ENCODE measurements at regions not wholly inside any gene's neighbourhood (a gene's known extent, or its start where the extent isn't known, plus 50 kb on each side); places are given as distances from the start of the nearest gene placed in this dataset.

DNA sequence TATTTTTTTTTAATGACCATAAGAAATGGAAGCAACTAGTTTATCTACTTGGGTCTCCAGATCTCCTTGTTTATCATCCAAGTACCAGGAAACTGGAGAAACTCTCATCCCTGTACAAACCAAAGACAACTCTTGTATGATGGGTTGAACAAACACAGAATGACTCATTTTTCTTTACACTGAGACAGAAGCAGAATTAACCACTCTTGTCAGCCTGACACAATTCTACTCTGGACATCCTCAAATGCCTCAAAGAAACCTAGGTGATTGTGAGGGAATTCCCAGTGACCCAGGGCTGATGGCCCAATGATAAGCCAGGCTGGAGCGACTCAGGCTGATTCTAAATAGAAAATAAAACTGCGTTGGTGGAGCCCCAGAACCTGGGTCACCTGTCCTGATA is 151.5 kb downstream of the ZNF737 start:
- Histone ChIP-seq H3K4me3 (ENCODE audit: control insufficient read depth in 2 of 3, extremely low read depth in 1 of 3, insufficient read depth in 2 of 3, low read depth in 1 of 3, low read length in 3 of 3) (no peak overlapping the region), H3K9me3 (ENCODE audit: control insufficient read depth, low read depth, low read length) (no peaks in the 10 kb centered on the region), H2AFZ (ENCODE audit: control insufficient read depth, low read length) (no peak overlapping the region), H3K9ac (ENCODE audit: control insufficient read depth, extremely low read depth, insufficient read depth, low read length) (no peak overlapping the region), H4K20me1 (ENCODE audit: control insufficient read depth, extremely low read depth, insufficient read depth, low read length) (no peaks in the 10 kb centered on the region), H3K27ac (ENCODE audit: control insufficient read depth, insufficient read depth, low read length) (no peak overlapping the region), H3K4me1 (ENCODE audit: control insufficient read depth, extremely low read depth, insufficient read depth, low read length) (no peaks in the 10 kb centered on the region), H3K36me3 (ENCODE audit: control insufficient read depth in 2 of 2, extremely low read depth in 1 of 2, insufficient read depth in 2 of 2, low read length in 2 of 2) (peaks cover 0 to 4% of the 10 kb centered on the region in 2 experiments), H3K4me2 (ENCODE audit: control insufficient read depth, extremely low read depth, insufficient read depth, low read depth, low read length) (no peak overlapping the region), H3K27me3 (ENCODE audit: control insufficient read depth, extremely low read depth, insufficient read depth, low read length) (no peaks in the 10 kb centered on the region), H3K79me2 (ENCODE audit: control insufficient read depth, insufficient read depth, low read length) (no peaks in the 10 kb centered on the region), H3K9me1 (ENCODE audit: control insufficient read depth, extremely low read depth, insufficient read depth, low read length) (no peaks in the 10 kb centered on the region)
- TF ChIP-seq EZH2 (IDR thresholded peaks at IDR 0.05; ENCODE audit: low read length): no peak
- TF ChIP-seq, protein P1, sequence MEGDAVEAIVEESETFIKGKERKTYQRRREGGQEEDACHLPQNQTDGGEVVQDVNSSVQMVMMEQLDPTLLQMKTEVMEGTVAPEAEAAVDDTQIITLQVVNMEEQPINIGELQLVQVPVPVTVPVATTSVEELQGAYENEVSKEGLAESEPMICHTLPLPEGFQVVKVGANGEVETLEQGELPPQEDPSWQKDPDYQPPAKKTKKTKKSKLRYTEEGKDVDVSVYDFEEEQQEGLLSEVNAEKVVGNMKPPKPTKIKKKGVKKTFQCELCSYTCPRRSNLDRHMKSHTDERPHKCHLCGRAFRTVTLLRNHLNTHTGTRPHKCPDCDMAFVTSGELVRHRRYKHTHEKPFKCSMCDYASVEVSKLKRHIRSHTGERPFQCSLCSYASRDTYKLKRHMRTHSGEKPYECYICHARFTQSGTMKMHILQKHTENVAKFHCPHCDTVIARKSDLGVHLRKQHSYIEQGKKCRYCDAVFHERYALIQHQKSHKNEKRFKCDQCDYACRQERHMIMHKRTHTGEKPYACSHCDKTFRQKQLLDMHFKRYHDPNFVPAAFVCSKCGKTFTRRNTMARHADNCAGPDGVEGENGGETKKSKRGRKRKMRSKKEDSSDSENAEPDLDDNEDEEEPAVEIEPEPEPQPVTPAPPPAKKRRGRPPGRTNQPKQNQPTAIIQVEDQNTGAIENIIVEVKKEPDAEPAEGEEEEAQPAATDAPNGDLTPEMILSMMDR (optimal IDR thresholded peaks at IDR 0.05 in 1 of 3, IDR thresholded peaks at IDR 0.05 in 1 of 3, conservative IDR thresholded peaks at IDR 0.05 in 1 of 3; ENCODE audit: extremely low read depth in 1 of 3, insufficient read depth in 2 of 3, low read length in 3 of 3): no peak
- FAIRE-seq (no peak), DNase-seq (ENCODE audit: low read depth, low spot score) (no peak)
- dilution Hi-C loops (cut with MboI; ENCODE audit: extremely low pct_ligation_motif_present, low sequenced_read_pairs): no loop called here

DNA sequence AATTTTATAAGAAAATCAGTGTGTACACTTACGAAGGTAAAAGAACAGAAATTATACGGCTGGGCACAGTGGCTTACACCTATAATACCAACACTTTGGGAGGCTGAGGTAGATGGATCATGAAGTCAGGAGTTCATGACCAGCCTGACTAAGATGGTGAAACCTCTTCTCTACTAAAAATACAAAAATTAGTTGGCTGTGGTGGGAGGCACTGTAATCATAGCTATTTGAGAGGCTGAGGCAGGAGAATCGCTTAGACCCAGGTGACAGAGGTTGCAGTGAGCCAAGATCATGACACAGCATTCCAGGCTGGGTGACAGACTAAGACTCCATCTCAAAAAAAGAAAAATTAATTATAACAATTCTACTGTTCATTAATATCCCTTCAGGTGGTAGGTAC is 151.9 kb downstream of the ZNF737 start:
- dilution Hi-C loops (cut with MboI; ENCODE audit: extremely low pct_ligation_motif_present, low sequenced_read_pairs): no loop called here
- FAIRE-seq (no peak), DNase-seq (ENCODE audit: low read depth, low spot score) (no peak)
- TF ChIP-seq, protein P1 (optimal IDR thresholded peaks at IDR 0.05 in 1 of 3, IDR thresholded peaks at IDR 0.05 in 1 of 3, conservative IDR thresholded peaks at IDR 0.05 in 1 of 3; ENCODE audit: extremely low read depth in 1 of 3, insufficient read depth in 2 of 3, low read length in 3 of 3): no peak
- no peak for TF ChIP-seq EZH2 (IDR thresholded peaks at IDR 0.05; ENCODE audit: low read length)
- Histone ChIP-seq H3K9ac (ENCODE audit: control insufficient read depth, extremely low read depth, insufficient read depth, low read length) (no peak overlapping the region), H2AFZ (ENCODE audit: control insufficient read depth, low read length) (no peak overlapping the region), H3K27ac (ENCODE audit: control insufficient read depth, insufficient read depth, low read length) (no peak overlapping the region), H3K27me3 (ENCODE audit: control insufficient read depth, extremely low read depth, insufficient read depth, low read length) (no peaks in the 10 kb centered on the region), H3K36me3 (ENCODE audit: control insufficient read depth in 2 of 2, extremely low read depth in 1 of 2, insufficient read depth in 2 of 2, low read length in 2 of 2) (peaks cover 1 to 4% of the 10 kb centered on the region in 2 experiments), H3K79me2 (ENCODE audit: control insufficient read depth, insufficient read depth, low read length) (no peaks in the 10 kb centered on the region), H3K9me3 (ENCODE audit: control insufficient read depth, low read depth, low read length) (no peaks in the 10 kb centered on the region), H3K9me1 (ENCODE audit: control insufficient read depth, extremely low read depth, insufficient read depth, low read length) (no peaks in the 10 kb centered on the region), H4K20me1 (ENCODE audit: control insufficient read depth, extremely low read depth, insufficient read depth, low read length) (no peaks in the 10 kb centered on the region), H3K4me1 (ENCODE audit: control insufficient read depth, extremely low read depth, insufficient read depth, low read length) (no peaks in the 10 kb centered on the region), H3K4me3 (ENCODE audit: control insufficient read depth in 2 of 3, extremely low read depth in 1 of 3, insufficient read depth in 2 of 3, low read depth in 1 of 3, low read length in 3 of 3) (no peak overlapping the region), H3K4me2 (ENCODE audit: control insufficient read depth, extremely low read depth, insufficient read depth, low read depth, low read length) (no peak overlapping the region)

Measured in keratinocyte (primary cell).